ENCODE measurements at regions not wholly inside any gene's neighbourhood (a gene's known extent, or its start where the extent isn't known, plus 50 kb on each side); places are given as distances from the start of the nearest gene placed in this dataset.

- TF ChIP-seq CTCF (IDR thresholded peaks at IDR 0.05; ENCODE audit: low read depth, low read length, missing control alignments) = no peak
- no peak for DNase-seq (ENCODE audit: extremely low read depth, low read depth)
- H3K4me3 ChIP-seq (replicated peaks; ENCODE audit: low read depth, low read length) = no peak overlapping the region
These were observed 82.6 kb upstream of the HS3ST1 start for GRCh38 chr4:11511321-11511720.

GRCh38 chr4:11507920-11508319, 79.2 kb upstream of the HS3ST1 start:
- no peak for TF ChIP-seq CTCF (IDR thresholded peaks at IDR 0.05; ENCODE audit: low read depth, low read length, missing control alignments)
- H3K4me3 ChIP-seq (replicated peaks; ENCODE audit: low read depth, low read length) = no peak overlapping the region
- no peak for DNase-seq (ENCODE audit: extremely low read depth, low read depth)

GRCh38 chr4:11506194-11506593, 77.5 kb upstream of the HS3ST1 start:
- no peak overlapping the region for H3K4me3 ChIP-seq (replicated peaks; ENCODE audit: low read depth, low read length)
- DNase-seq (ENCODE audit: extremely low read depth, low read depth) = no peak
- TF ChIP-seq CTCF (IDR thresholded peaks at IDR 0.05; ENCODE audit: low read depth, low read length, missing control alignments) = no peak

GRCh38 chr4:11505221-11505971, 76.7 kb upstream of the HS3ST1 start:
- no peak for TF ChIP-seq CTCF (IDR thresholded peaks at IDR 0.05; ENCODE audit: low read depth, low read length, missing control alignments)
- DNase-seq (ENCODE audit: extremely low read depth, low read depth) = no peak
- H3K4me3 ChIP-seq (replicated peaks; ENCODE audit: low read depth, low read length) = no peak overlapping the region

GRCh38 chr4:11503166-11503565, 74.5 kb upstream of the HS3ST1 start:
- DNase-seq (ENCODE audit: extremely low read depth, low read depth) = no peak
- TF ChIP-seq CTCF (IDR thresholded peaks at IDR 0.05; ENCODE audit: low read depth, low read length, missing control alignments) = no peak
- H3K4me3 ChIP-seq (replicated peaks; ENCODE audit: low read depth, low read length) = no peak overlapping the region

GRCh38 chr4:11497972-11498371, 69.3 kb upstream of the HS3ST1 start:
- no peak overlapping the region for H3K4me3 ChIP-seq (replicated peaks; ENCODE audit: low read depth, low read length)
- no peak for TF ChIP-seq CTCF (IDR thresholded peaks at IDR 0.05; ENCODE audit: low read depth, low read length, missing control alignments)
- no peak for DNase-seq (ENCODE audit: extremely low read depth, low read depth)

Data from HFF-Myc (cell line).